ENCODE measurements at regions not wholly inside any gene's neighbourhood (a gene's known extent, or its start where the extent isn't known, plus 50 kb on each side); places are given as distances from the start of the nearest gene placed in this dataset.
"Not testable (repeated sequence)": the region's sequence is repeated elsewhere in the genome, so short reads cannot be mapped to it uniquely, and the experiment has no call there.

DNA sequence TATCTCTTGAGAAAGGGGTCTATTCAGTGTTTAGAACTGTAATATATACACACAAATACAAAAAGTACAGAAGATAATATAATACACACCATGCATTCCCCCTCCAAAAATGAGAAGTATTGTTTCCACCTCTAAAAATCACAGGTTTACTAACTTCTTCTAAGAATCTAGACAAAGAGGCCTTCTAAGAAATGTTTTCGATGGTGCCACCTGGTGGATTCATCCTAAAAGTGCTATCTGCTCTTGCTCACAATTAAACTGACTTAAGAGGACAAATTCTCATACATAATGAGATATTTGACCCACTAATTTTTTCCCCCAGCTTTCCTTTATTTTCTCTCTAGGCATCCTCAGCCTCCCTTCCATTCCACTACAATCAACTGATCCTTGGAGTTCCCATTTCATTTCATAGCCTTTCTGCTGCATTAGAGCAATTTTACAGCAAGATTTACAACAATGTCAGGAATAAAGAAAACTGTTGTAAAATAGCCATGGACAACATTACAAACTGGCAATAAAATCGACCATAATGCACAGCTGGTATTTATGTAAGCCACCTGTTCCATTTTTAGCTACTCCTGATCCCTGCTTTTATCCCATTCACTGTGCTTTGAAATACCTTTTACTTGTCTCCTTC lies 124.6 kb downstream of the ARRDC4 start:
- intact Hi-C loops (cut with micrococcal nuclease; ENCODE audit: unreplicated experiment) = loop anchor here (1.0 kb wide), 3 partner anchors 93 to 181 kb away; no protein-coding TSS in a partner anchor
- Histone ChIP-seq H3K4me1 (no peaks in the 10 kb centered on the region), H3K36me3 (ENCODE audit: control insufficient read depth, insufficient read depth, low read length) (no peaks in the 10 kb centered on the region), H3K27me3 (replicated peaks; ENCODE audit: control insufficient read depth, insufficient read depth, low read length) (no peaks in the 10 kb centered on the region), H3K9me3 (no peaks in the 10 kb centered on the region), H3K4me3 (ENCODE audit: low read depth, low read length) (no peak overlapping the region)
- Mint-ChIP-seq H3K9me3 (ENCODE audit: unreplicated experiment) (no peaks in the 10 kb centered on the region), H3K27ac (ENCODE audit: unreplicated experiment) (no peak overlapping the region), H3K27me3 (ENCODE audit: insufficient read depth, unreplicated experiment) (no peaks in the 10 kb centered on the region), H3K4me3 (ENCODE audit: unreplicated experiment) (no peak overlapping the region), H3K4me1 (ENCODE audit: low read depth, unreplicated experiment) (no peaks in the 10 kb centered on the region), H3K36me3 (ENCODE audit: insufficient read depth, unreplicated experiment) (no peaks in the 10 kb centered on the region)
- peak in 1 of 2 experiments; percentile 29 for DNase-seq
- CTCF ChIA-PET = interaction anchor here (1.0 kb wide), 1 partner anchor 93 kb away, joined by 6 read pairs; no protein-coding TSS in a partner anchor
- TF ChIP-seq, protein P1, sequence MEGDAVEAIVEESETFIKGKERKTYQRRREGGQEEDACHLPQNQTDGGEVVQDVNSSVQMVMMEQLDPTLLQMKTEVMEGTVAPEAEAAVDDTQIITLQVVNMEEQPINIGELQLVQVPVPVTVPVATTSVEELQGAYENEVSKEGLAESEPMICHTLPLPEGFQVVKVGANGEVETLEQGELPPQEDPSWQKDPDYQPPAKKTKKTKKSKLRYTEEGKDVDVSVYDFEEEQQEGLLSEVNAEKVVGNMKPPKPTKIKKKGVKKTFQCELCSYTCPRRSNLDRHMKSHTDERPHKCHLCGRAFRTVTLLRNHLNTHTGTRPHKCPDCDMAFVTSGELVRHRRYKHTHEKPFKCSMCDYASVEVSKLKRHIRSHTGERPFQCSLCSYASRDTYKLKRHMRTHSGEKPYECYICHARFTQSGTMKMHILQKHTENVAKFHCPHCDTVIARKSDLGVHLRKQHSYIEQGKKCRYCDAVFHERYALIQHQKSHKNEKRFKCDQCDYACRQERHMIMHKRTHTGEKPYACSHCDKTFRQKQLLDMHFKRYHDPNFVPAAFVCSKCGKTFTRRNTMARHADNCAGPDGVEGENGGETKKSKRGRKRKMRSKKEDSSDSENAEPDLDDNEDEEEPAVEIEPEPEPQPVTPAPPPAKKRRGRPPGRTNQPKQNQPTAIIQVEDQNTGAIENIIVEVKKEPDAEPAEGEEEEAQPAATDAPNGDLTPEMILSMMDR (IDR thresholded peaks at IDR 0.05; ENCODE audit: insufficient read depth in 1 of 2, low read depth in 1 of 2, low read length in 1 of 2, severe bottlenecking in 1 of 2, unreplicated experiment in 1 of 2) = peak; percentile 43 to 55
- BruUV-seq (replicated peaks) = no TSS peak
- POLR2A ChIA-PET = no interaction called here

- H3K36me3 Mint-ChIP-seq (ENCODE audit: insufficient read depth, unreplicated experiment); H3K4me1 ChIP-seq; H3K4me3 Mint-ChIP-seq (ENCODE audit: unreplicated experiment); H3K4me3 ChIP-seq (ENCODE audit: low read depth, low read length); POLR2A ChIA-PET; H3K4me1 Mint-ChIP-seq (ENCODE audit: low read depth, unreplicated experiment); H3K9me3 Mint-ChIP-seq (ENCODE audit: unreplicated experiment); intact Hi-C loops (cut with micrococcal nuclease; ENCODE audit: unreplicated experiment); H3K9me3 ChIP-seq; CTCF ChIA-PET; H3K36me3 ChIP-seq (ENCODE audit: control insufficient read depth, insufficient read depth, low read length); H3K27me3 Mint-ChIP-seq (ENCODE audit: insufficient read depth, unreplicated experiment); BruUV-seq (replicated peaks); H3K27ac Mint-ChIP-seq (ENCODE audit: unreplicated experiment); H3K27me3 ChIP-seq (replicated peaks; ENCODE audit: control insufficient read depth, insufficient read depth, low read length); DNase-seq: not testable (repeated sequence)
Observed at GRCh38 chr15:98088307-98088945, 127.9 kb downstream of the ARRDC4 start.

- H3K4me1 Mint-ChIP-seq (ENCODE audit: low read depth, unreplicated experiment); H3K4me3 Mint-ChIP-seq (ENCODE audit: unreplicated experiment); BruUV-seq (replicated peaks); DNase-seq; POLR2A ChIA-PET; H3K4me1 ChIP-seq; H3K9me3 ChIP-seq; H3K36me3 Mint-ChIP-seq (ENCODE audit: insufficient read depth, unreplicated experiment); H3K9me3 Mint-ChIP-seq (ENCODE audit: unreplicated experiment); H3K36me3 ChIP-seq (ENCODE audit: control insufficient read depth, insufficient read depth, low read length); H3K27me3 ChIP-seq (replicated peaks; ENCODE audit: control insufficient read depth, insufficient read depth, low read length); H3K4me3 ChIP-seq (ENCODE audit: low read depth, low read length); intact Hi-C loops (cut with micrococcal nuclease; ENCODE audit: unreplicated experiment); CTCF ChIA-PET; H3K27ac Mint-ChIP-seq (ENCODE audit: unreplicated experiment); H3K27me3 Mint-ChIP-seq (ENCODE audit: insufficient read depth, unreplicated experiment): not testable (repeated sequence)
Observed at GRCh38 chr15:98089352-98089751, 128.8 kb downstream of the ARRDC4 start.

GRCh38 chr15:98097986-98098385 lies 137.5 kb downstream of the ARRDC4 start:
- H3K27ac Mint-ChIP-seq (ENCODE audit: unreplicated experiment) = not testable (repeated sequence)

GRCh38 chr15:98100606-98101005 lies 140.1 kb downstream of the ARRDC4 start:
- H3K4me3 Mint-ChIP-seq (ENCODE audit: unreplicated experiment); H3K4me1 ChIP-seq; POLR2A ChIA-PET; DNase-seq; H3K27me3 ChIP-seq (replicated peaks; ENCODE audit: control insufficient read depth, insufficient read depth, low read length); H3K9me3 ChIP-seq; H3K27me3 Mint-ChIP-seq (ENCODE audit: insufficient read depth, unreplicated experiment); H3K36me3 Mint-ChIP-seq (ENCODE audit: insufficient read depth, unreplicated experiment); H3K27ac Mint-ChIP-seq (ENCODE audit: unreplicated experiment); H3K4me3 ChIP-seq (ENCODE audit: low read depth, low read length); H3K36me3 ChIP-seq (ENCODE audit: control insufficient read depth, insufficient read depth, low read length); CTCF ChIA-PET; H3K4me1 Mint-ChIP-seq (ENCODE audit: low read depth, unreplicated experiment); H3K9me3 Mint-ChIP-seq (ENCODE audit: unreplicated experiment); BruUV-seq (replicated peaks); intact Hi-C loops (cut with micrococcal nuclease; ENCODE audit: unreplicated experiment): not testable (repeated sequence)

More at GRCh38 chr15:98097986-98098385, 137.5 kb downstream of the ARRDC4 start:
- H3K36me3 ChIP-seq (ENCODE audit: control insufficient read depth, insufficient read depth, low read length); H3K27me3 Mint-ChIP-seq (ENCODE audit: insufficient read depth, unreplicated experiment); BruUV-seq (replicated peaks); DNase-seq; intact Hi-C loops (cut with micrococcal nuclease; ENCODE audit: unreplicated experiment); H3K4me3 Mint-ChIP-seq (ENCODE audit: unreplicated experiment); CTCF ChIA-PET; H3K4me1 Mint-ChIP-seq (ENCODE audit: low read depth, unreplicated experiment); H3K4me3 ChIP-seq (ENCODE audit: low read depth, low read length); H3K4me1 ChIP-seq; H3K9me3 Mint-ChIP-seq (ENCODE audit: unreplicated experiment); H3K36me3 Mint-ChIP-seq (ENCODE audit: insufficient read depth, unreplicated experiment); H3K27me3 ChIP-seq (replicated peaks; ENCODE audit: control insufficient read depth, insufficient read depth, low read length); H3K9me3 ChIP-seq; POLR2A ChIA-PET: not testable (repeated sequence)

All from Caco-2 (cell line).